ENCODE measurements at regions not wholly inside any gene's neighbourhood (a gene's known extent, or its start where the extent isn't known, plus 50 kb on each side); places are given as distances from the start of the nearest gene placed in this dataset.
"Not testable (repeated sequence)": the region's sequence is repeated elsewhere in the genome, so short reads cannot be mapped to it uniquely, and the experiment has no call there.

GRCh38 chr9:126057121-126057825 lies 269.4 kb upstream of the MVB12B start:
- no peak for DNase-seq

GRCh38 chr9:126058011-126058531 lies 268.6 kb upstream of the MVB12B start:
- no peak for DNase-seq

GRCh38 chr9:126058591-126058990 lies 268.0 kb upstream of the MVB12B start:
- no peak for DNase-seq

- no peak for DNase-seq
These were observed 265.1 kb upstream of the MVB12B start for GRCh38 chr9:126061575-126061974.

- no peak for DNase-seq
These were observed 264.3 kb upstream of the MVB12B start for GRCh38 chr9:126062158-126062886.

GRCh38 chr9:126063326-126063725 lies 263.3 kb upstream of the MVB12B start:
- no peak for DNase-seq

- DNase-seq: no peak
These were observed 260.5 kb upstream of the MVB12B start for GRCh38 chr9:126066131-126066530.

- no peak for DNase-seq
These were observed 259.4 kb upstream of the MVB12B start for GRCh38 chr9:126067031-126067734.

- no peak for DNase-seq
These were observed 257.9 kb upstream of the MVB12B start for GRCh38 chr9:126068534-126069230.

GRCh38 chr9:126069400-126069955 lies 257.2 kb upstream of the MVB12B start:
- DNase-seq: no peak

- DNase-seq: no peak
These were observed 256.5 kb upstream of the MVB12B start for GRCh38 chr9:126070058-126070655.

GRCh38 chr9:126071076-126071750 lies 255.4 kb upstream of the MVB12B start:
- no peak for DNase-seq

GRCh38 chr9:126077656-126078055 lies 249.0 kb upstream of the MVB12B start:
- DNase-seq: not testable (repeated sequence)

- no peak for DNase-seq
These were observed 246.0 kb upstream of the MVB12B start for GRCh38 chr9:126080641-126081040.

GRCh38 chr9:126081746-126082145 lies 244.9 kb upstream of the MVB12B start:
- DNase-seq: no peak

GRCh38 chr9:126084008-126084407 lies 242.6 kb upstream of the MVB12B start:
- DNase-seq: no peak

GRCh38 chr9:126084696-126085095 lies 241.9 kb upstream of the MVB12B start:
- no peak for DNase-seq

- no peak for DNase-seq
These were observed 241.5 kb upstream of the MVB12B start for GRCh38 chr9:126085170-126085569.

GRCh38 chr9:126088336-126088735 lies 238.3 kb upstream of the MVB12B start:
- DNase-seq: no peak

GRCh38 chr9:126089789-126090188 lies 236.8 kb upstream of the MVB12B start:
- DNase-seq: no peak

- DNase-seq: no peak
These were observed 232.9 kb upstream of the MVB12B start for GRCh38 chr9:126093771-126094170.

All from activated CD4-positive, alpha-beta T cell treated with anti-CD3 and anti-CD28 coated beads for 48 hours (primary cell).